Islet of Langerhans (tissue), 1 donor: ENCODE measurements at regions not wholly inside any gene's neighbourhood (a gene's known extent, or its start where the extent isn't known, plus 50 kb on each side); places are given as distances from the start of the nearest gene placed in this dataset.
"Not testable (repeated sequence)": the region's sequence is repeated elsewhere in the genome, so short reads cannot be mapped to it uniquely, and the experiment has no call there.

Experiments used
- FAIRE-seq: peaks from one replicate; lab custom pipeline; 2011; peaks lifted over from hg19 to GRCh38; lab: Jason Lieb, UNC

DNA sequence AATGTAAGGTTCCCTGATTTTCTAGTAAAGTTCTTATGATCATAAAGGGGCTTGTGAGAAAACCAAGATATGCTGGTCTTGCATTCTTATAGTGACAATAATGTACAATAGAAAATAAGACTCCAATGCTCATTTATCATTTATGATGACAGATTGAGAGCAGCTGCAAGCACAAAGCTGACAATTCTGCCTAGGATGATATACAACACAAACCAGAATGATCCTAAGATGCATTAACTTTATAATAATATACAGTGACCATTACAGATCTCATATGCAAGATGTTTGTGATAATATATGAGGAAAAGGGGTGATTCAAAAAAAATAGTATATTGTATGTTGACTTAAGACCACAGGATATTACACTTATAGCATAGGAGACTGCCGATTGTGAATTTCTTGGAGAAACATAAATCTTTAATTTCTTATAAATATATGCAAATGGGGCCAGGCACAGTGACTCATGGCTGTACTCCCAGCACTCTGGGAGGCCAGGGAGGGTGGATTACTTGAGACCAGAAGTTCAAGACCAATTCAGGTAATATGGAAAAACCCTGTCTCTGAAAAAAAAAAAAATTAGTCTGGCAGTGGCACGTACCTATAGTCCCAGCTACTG, 387.0 kb downstream of the ZBBX start:
- no peak for FAIRE-seq

DNA sequence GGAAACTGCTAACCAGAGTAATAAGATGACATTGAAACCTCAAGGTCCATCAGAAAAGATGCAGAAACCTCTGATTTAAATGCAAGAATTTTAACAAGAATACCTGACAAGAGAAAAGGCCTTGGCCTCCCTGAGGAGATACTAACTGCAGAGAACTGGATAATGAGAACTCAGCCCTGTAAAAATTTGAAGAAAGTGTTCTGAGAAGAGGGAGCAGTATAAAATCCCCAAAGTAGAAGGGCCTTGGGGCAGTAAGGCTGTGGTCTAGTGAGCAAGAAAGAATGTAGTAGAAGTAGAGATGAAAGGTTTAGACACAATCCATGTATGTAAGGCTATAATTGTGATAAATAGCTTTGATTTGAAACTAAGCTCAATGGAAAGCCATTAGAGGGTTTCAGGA, 394.1 kb downstream of the ZBBX start:
- FAIRE-seq = no peak

DNA sequence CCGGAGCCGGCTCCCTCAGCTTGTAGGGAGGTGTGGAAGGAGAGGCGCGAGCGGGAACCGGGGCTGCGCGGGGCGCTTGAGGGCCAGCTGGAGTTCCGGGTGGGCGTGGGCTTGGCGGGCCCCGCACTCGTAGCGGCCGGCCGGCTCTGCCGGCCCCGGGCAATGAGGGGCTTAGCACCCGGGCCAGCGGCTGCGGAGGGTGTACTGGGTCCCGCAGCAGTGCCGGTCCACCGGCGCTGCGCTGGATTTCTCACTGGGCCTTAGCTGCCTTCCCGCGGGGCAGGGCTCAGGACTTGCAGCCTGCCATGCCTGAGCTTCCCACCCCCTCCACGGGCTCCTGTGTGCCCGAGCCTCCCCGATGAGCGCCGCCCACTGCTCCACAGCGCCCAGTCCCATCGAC, 404.3 kb downstream of the ZBBX start:
- FAIRE-seq = not testable (repeated sequence)

DNA sequence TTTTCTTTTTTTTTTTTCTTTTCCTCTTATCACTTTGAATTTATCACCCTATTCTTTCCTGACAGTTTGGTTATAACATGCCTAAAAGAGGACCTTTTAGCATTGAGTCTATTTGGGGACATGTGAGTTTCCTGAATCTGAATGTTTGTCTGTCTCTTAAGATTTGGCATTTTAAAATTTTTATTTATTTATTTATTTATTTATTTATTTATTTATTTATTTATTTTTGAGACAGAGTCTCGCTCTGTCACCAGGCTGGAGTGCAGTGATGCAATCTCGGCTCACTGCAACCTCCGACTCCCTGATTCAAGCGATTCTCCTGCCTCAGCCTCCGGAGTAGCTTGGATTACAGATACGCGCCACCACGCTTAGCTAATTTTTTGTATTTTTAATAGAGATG, 412.4 kb downstream of the ZBBX start:
- FAIRE-seq = not testable (repeated sequence)

DNA sequence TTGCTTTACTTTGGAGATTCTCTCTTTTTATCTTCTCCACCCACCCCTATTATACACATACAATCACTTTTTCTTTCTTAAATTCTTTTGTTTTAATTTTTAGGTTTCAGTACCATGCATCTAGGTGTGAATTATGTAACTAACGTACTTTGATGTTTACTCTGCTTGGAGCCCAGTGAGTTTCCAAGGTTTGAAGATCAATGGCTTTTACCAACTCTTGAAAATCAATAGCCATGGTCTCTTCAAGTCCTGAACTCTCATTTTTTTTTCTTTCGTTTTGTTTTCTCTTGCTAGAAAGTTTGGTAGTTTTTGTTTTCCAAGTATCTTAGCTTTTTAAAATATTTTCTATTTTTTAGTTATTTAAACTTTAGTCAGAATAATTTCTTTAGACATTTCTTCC, 417.2 kb downstream of the ZBBX start:
- no peak for FAIRE-seq

DNA sequence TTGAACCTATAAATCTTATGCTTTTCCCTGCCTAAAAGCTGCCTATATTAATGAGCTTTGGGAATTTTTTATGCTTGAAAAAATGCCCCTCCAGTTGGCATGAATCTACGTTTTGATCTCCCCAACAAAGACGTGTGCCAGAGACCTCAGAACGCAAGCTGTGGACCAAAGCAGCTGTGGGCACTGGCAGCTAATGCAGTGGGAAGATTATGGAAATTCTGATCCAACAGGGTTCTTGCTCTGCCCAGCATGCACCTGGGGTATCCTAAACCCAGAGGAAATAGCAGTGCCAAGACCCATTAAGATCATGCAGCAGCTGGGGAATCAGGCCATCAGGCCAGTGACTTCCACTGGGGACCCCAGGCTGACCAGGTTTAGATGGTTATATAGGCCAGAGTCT, 423.0 kb downstream of the ZBBX start:
- no peak for FAIRE-seq

DNA sequence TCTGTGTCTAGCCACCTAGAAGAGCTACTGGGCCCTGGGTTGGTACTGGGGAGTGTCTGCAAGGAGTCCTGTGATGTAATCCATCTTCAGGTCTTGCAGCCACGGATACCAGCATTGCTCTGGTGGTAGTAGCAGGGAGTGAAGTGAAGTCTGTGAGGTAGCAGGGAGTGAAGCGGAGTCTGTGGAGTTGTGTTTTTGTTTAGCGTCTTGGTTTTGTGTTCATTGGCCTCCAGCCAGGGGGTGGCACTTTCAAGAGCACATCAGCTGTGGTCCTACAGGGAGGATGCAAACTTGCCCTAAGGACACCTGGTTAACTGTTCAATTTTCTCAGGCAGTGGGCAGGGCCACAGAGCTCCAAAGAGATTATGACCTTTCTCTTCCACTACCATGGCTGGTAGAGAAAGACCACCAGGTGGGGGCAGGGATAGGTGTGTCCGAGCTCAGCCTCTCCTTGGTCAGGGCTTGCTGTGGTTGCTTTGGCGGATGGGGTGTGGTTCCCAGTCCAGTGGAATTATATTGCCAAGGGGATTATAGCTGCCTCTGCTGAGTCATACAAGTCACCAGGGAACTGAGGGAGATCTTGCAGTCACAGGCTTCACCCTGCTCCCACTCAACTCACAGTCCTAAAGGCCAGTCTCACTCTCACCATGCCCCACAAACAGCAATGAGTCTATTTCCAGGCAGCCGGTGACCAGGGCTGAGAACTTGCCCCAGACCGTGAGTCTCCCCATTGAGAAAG, 424.7 kb downstream of the ZBBX start:
- FAIRE-seq = no peak

DNA sequence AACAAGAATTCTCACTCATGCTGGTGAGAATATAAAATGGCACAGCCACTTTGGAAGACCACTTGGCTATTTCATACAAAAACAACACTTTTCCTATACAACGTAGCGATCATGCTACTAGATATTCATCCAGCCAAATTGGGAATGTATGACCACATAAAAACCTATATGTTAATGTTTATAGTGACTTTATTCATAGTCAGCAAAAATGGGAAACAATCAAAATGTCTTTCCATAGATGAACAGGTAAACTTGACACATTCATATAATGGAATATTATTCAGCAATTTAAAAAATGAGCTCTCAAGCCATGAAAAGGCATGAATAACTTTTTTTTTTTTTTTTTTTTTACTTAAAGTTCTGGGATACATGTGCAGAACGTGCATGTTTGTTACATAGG, 445.2 kb downstream of the ZBBX start:
- no peak for FAIRE-seq

DNA sequence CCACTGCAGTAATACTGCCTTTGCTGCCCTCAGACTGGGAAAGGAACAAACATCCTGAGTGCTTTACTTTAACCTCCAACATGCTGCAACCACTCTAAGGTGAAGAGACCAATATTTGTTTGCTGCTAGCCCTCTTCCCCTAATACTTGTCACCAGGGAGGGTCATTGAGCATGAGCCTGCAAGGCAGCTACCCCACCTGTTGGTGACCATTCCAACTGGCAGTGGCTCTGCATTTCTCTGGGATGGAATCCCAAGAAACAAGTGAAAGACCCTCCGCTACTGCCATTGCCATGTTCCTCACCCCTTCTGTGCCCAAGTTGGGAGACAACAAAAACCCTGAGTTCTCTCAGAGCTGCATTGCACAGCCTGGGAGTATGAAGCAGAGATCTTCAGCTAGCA, 462.7 kb downstream of the ZBBX start:
- FAIRE-seq = no peak

DNA sequence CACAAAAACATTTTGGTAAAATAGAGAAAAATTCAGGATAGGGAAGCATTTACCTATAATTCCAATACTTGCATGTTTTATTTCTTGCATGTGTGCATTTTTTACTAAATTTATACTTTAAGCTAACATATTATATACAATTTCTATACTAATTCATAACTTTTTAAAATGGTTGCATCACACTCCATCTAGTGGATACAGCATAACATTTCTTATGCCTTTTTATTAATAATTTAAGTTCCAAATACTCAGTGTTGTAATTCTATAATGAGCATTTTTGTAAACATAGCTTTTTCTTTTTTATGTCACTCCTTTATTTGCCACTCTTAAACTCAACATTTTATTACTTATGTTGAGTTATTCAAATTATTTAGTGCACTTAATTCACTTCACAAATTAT, 477.7 kb downstream of the ZBBX start:
- FAIRE-seq = no peak

DNA sequence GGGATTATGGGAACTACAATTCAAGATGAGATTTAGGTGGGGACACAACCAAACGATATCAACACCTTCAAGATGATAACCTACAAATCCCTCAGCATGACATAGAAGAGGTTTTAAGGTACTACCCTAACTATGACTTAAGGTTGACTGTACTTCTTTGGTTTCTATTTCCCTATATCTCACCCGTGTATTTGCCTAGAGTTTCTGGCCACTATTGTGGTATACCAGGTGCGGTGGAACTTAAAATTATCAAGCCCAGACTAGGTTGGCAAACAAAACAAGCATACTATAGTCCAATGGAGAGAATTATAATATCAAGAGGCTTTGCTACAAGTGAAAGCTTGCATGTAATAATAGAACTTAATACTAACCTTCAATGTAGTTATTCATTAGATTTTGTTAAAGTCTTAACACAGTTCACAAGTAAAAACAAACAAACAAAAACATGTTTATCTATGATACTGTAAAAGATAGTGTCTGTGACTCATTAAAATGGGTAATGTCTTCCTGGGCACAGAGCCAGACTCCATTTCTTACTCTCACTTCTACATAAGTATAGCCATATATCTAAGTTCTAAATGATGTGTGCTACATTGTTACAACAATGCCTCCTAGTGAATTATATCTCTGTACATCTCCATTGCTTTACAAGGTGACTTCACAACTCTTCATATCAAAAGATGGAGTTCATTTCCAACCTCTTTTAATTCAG, 479.1 kb downstream of the ZBBX start:
- no peak for FAIRE-seq

DNA sequence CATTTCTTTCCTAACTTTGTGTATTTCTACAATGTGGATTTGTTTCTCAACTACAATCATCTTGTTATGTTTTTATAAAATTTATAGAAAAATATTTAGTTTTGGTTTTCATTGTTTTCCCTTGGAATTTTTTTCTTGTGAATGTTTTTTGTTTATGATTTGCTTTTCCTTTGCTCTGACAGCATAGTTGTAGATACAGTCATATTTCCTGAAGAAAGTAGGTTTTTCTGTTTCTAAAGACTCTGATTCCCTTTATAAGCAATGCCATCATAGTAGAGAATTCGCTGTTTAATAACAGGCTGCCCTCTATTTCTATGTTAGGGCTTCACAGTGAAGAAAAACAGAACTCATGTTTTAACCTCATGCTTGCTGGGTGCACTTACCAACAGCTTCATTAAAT, 482.3 kb downstream of the ZBBX start:
- no peak for FAIRE-seq

DNA sequence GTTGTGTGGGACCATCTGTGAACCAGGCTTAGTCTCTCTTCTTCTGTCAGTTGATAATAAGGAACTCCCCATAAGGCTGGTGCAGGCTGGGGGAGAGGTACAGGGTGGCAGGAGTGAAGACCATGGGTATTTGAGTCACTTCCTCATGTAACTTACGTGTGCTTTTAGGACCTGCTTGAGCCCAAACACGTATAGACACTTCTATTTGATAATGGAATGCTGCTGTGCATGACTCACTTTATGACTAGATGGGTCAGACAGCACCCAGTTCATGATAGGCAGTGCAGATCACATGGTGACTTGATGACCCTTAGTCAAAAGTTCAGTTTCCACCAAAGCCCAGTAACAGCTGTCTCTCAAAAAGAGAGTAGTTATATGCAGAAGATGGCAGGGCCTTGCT, 490.9 kb downstream of the ZBBX start:
- FAIRE-seq = no peak

DNA sequence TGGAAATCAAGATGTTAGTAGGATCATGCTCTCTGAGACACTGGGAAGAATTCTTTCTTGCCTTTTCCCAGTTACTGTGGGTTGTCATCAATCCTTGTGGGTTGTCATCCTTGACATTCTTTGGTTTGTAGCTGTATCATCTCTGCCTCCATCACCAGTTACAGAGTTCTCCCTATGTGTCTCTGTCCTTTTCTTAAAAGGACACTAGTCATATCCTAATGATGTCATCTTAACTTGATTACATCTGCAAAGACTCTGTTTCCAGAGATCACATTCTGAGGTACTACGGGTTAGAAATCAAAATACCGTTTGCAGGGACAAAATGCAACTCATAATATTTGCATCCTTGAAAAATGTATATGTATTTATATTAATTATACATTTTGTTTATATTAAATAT, 500.4 kb downstream of the ZBBX start:
- no peak for FAIRE-seq

DNA sequence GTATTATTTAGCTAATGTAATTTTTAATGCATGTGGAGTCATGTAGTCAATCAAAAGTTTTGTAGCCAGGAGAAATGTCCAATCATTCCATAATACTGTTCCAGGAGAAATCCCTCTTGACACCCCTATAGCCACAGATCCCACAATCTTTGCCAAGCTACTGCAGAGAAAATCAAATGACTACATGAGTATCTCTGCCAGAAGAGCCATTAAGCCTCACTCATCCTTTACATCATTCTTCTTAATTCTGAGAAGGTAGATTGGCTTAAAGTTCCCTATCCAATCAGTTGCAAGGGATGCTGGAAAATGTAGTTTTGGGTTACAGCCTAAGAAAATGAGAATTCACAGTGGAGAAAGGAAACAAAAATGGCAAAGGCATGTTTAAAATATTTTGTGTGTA, 502.1 kb downstream of the ZBBX start:
- FAIRE-seq = no peak

DNA sequence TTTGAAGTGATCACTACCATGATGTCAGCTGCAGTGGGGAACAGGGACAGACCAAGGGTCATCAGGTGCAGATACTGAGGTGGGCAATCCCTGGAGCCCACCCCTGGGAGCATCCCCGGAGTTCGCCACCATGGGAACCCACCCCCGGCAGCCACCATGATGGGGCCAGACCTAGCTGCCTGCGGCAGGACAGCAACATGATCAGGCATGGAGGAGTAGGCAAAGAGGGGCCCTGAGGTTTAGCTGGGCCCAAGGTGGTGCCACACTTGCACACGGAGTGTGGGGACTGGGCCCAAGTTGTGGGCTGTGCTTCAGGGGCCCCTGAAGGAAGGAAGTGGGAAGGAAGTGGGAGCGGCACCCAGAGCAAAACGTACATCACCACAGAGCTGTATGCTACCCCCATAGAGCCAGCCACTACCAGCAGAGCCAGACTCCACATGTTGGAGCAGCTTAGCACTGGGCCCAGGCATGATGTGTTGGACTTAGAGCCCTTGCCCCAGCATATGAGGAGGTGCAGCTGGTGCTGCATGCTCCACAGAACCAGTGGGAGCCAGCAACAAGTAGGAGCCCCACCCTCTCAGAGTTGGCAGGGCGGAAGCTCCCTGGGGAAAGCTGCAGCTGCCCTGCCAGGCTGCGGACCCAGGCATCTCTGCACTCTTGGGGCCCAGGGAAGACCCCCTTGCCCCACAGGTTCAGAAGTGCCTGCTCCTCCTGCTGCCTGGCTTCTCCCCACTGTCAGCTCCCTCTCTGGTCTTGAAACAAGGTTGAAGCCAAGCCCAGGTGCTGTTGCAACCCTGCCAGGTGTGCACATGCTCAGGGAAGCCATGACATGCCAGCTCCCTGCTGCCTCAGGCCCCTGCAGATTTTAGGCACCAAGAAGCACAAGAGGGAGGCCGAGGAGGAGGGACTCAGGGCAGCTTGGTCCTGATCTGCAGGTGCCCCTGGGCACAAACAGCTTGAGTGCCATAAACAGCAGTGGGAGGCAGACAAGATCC, 515.3 kb downstream of the ZBBX start:
- FAIRE-seq = no peak

DNA sequence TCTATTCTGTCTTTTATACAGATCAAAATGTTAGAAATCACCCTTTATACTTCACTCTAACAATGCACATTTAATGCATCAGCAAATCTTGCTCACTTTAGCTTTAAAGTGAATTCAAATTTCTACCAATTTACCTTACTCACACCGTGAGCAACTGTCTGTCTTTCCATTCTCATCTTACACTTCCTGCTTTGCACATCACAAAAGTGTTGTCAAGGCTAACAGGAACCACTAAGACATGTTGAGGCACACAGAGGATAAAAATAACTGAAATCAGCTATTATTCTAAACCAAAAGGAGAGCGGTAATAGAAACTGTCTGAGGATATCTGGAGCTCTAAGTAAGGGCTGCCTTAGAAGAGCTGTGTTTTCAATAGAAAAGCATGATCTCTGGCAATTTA, 519.9 kb downstream of the ZBBX start:
- no peak for FAIRE-seq

DNA sequence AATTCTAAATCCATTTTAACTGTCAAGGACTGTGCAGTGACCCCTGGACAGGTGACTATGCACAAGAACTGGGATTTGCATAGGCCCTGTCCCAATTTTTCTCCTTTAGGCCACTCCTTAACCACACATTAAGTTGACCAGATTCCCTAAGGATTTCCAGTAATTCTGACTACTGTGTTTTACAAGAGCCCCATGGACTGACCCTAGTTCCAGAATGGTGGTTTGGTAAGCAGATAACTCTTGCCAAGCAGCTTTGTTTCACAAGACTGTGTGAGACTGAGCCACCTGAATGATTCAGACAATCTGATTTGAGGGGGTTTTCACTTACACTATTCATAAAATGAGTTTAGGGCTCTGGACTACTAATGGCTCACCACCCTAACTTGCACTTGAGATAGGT, 535.8 kb downstream of the ZBBX start:
- FAIRE-seq = no peak

DNA sequence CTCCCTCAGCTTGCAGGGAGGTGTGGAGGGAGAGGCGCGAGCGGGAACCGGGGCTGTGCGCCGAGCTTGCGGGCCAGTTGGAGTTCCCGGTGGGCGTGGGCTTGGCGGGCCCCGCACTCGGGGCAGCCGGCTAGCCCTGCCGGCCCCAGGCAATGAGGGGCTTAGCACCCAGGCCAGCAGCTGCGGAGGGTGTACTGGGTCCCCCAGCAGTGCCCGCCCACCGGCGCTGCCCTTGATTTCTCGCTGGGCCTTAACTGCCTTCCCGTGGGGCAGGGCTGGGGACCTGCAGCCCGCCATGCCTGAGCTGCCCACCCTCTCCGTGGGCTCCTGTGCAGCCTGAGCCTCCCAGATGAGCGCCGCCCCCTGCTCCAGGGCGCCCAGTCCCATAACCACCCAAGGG, 537.3 kb downstream of the ZBBX start:
- not testable (repeated sequence) for FAIRE-seq

DNA sequence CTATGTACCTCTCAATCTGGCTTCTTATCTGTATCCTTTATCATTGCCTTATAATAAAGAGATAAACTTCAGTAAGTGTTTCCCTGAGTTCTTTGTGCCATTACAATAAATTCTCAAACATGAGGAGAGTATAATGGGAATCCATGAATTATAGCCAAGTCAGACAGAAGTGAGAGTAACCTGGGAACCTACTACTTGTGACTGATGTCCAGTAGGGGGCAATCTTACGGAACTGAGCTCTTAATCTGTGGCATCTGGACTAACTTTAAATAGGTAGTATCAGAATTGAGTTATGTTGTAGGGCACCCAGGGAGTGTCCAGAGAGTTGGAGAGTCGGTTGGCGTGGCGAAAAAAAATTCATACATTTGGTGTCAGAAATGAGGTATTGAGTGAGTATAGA, 542.6 kb downstream of the ZBBX start:
- FAIRE-seq = no peak

DNA sequence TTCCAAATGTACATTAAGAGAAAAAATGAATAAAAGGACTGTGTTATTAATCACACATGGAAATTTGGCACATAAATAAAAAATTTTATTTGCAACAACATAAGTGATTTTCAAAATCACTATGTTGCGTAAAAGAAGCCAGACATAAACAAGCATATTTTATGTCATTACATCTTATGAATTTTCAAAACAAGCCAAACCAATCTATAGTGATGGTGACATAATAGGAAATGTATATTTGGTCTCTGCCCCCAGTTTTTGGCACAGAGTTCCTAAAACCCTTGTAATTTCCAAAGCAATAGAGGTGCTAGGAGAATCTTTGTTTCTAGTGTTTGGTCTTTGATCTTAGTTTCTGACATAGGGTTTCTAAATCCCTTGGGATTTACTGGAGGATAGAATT, 543.3 kb downstream of the ZBBX start:
- FAIRE-seq = no peak

DNA sequence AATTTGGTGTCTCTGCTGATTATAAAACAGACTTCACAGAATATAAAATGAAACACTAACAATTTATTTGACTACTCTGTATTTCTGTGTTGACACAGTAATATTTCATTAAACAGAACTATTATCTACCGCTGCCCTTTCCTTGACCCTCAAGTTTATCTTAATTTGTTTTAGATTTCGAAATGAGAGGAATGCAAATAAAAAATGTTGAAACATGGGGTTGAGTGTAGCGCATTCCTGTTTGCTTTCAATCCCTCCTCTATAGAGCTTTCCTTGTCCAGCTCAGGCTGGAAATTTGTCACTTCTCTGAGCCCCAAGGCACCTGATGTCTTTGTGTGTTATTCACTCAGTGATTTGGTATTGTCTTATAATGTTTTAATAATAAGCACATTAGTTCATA, 550.2 kb downstream of the ZBBX start:
- peak; percentile 75 for FAIRE-seq

DNA sequence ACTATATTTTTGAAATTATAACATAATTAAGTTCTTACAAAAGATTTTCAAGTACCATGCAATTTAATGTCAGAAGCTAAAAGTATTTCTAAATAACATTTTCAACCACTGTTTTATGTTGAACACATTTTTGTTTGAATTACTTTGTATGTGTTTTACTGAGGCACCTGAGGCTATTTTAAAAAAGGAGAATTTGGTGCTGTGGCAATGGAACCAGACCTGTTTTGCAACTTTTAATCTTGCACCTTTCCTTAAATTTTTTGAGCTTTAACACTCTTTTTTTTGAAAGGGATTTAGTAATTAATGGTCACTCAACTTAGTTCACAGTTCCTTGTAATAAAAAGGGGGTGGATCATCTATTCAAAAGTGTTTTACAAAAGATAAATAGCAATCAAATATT, 561.6 kb downstream of the ZBBX start:
- FAIRE-seq = no peak
